GM13976 (cell line): ENCODE measurements at regions not wholly inside any gene's neighbourhood (a gene's known extent, or its start where the extent isn't known, plus 50 kb on each side); places are given as distances from the start of the nearest gene placed in this dataset.

ENCODE experiments used
- DNase-seq: peaks from one replicate; pipeline ENCODE4 v3.0.0; 2012; ENCODE audit warnings: low spot score
- CTCF ChIP-seq: IDR thresholded peaks from 2 replicates; pipeline ENCODE4 v1.5.1; 2012; ENCODE audit warnings: borderline replicate concordance, mild to moderate bottlenecking; ENCODE audit not compliant: insufficient read depth; ENCODE audit errors: extremely low read depth, missing control alignments, control extremely low read depth
- in situ Hi-C: fragments of 300-500 bp; cut with MboI; formaldehyde crosslinking; loops from one replicate; pipeline ENCODE4 v1.12.0; 2022; ENCODE audit warnings: low sequenced_read_pairs, mixed read lengths, inconsistent platforms; ENCODE audit not compliant: unreplicated experiment

GRCh38 chrY:19056138-19056469, 282.6 kb upstream of the HSFY2 start:
- in situ Hi-C loops: no loop called here
- no peak for DNase-seq
- no peak for TF ChIP-seq CTCF

- in situ Hi-C loops: no loop called here
- no peak for TF ChIP-seq CTCF
- DNase-seq: no peak
Measured at GRCh38 chrY:19055232-19056137, 281.9 kb upstream of the HSFY2 start.

GRCh38 chrY:19053806-19054205, 280.3 kb upstream of the HSFY2 start:
- in situ Hi-C loops: no loop called here
- no peak for TF ChIP-seq CTCF
- DNase-seq: no peak

GRCh38 chrY:19051021-19051420, 277.5 kb upstream of the HSFY2 start:
- in situ Hi-C loops: no loop called here
- no peak for DNase-seq
- TF ChIP-seq CTCF: no peak

GRCh38 chrY:19042984-19043442, 269.5 kb upstream of the HSFY2 start:
- in situ Hi-C loops: no loop called here

GRCh38 chrY:19042306-19042958, 268.9 kb upstream of the HSFY2 start:
- no peak for DNase-seq

More at GRCh38 chrY:19042984-19043442, 269.5 kb upstream of the HSFY2 start:
- no peak for DNase-seq
- no peak for TF ChIP-seq CTCF

More at GRCh38 chrY:19042306-19042958, 268.9 kb upstream of the HSFY2 start:
- TF ChIP-seq CTCF: no peak
- in situ Hi-C loops: no loop called here
